ENCODE measurements at regions not wholly inside any gene's neighbourhood (a gene's known extent, or its start where the extent isn't known, plus 50 kb on each side); places are given as distances from the start of the nearest gene placed in this dataset.

DNA sequence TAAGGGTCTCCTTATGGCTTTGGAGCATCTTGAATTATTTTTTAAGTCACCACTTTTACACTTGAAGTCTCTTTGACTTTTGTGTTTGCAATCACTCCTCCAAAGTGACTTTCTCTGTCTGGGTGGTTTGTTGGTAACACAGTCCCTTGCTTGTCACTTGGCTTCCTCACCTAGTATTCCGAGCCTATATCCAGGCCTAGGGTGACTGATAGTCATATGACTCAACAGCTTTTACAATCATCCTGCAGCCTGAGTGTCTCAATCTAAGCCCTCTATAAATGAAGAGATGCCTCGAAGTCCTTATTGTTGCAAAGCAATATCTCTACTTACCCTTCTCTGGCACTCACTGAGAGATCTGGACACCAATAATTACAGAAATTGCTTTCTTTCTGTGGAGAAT, 53.9 kb upstream of the SETBP1 start:
- TF ChIP-seq SNAI2 (CRISPR knock-in tag; IDR thresholded peaks at IDR 0.05) (no peak), ARNTL (CRISPR knock-in tag; IDR thresholded peaks at IDR 0.05; ENCODE audit: borderline replicate concordance, low read depth) (no peak), CSDC2 (CRISPR knock-in tag; IDR thresholded peaks at IDR 0.05) (no peak), OSR1 (CRISPR knock-in tag; IDR thresholded peaks at IDR 0.05) (no peak), ZNF70 (CRISPR knock-in tag; IDR thresholded peaks at IDR 0.05) (no peak), ZNF8 (CRISPR knock-in tag; IDR thresholded peaks at IDR 0.05) (no peak), BACH2 (CRISPR knock-in tag; IDR thresholded peaks at IDR 0.05; ENCODE audit: borderline replicate concordance) (no peak)
- TF ChIP-seq, protein P1, sequence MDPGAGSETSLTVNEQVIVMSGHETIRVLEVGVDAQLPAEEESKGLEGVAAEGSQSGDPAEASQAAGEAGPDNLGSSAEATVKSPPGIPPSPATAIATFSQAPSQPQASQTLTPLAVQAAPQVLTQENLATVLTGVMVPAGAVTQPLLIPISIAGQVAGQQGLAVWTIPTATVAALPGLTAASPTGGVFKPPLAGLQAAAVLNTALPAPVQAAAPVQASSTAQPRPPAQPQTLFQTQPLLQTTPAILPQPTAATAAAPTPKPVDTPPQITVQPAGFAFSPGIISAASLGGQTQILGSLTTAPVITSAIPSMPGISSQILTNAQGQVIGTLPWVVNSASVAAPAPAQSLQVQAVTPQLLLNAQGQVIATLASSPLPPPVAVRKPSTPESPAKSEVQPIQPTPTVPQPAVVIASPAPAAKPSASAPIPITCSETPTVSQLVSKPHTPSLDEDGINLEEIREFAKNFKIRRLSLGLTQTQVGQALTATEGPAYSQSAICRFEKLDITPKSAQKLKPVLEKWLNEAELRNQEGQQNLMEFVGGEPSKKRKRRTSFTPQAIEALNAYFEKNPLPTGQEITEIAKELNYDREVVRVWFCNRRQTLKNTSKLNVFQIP (CRISPR knock-in tag; IDR thresholded peaks at IDR 0.05; ENCODE audit: borderline replicate concordance, low read depth): no peak

Measured in SK-N-SH treated with all-trans-retinoic acid at 6 μM for 48 hours (cell line).